ENCODE measurements at regions not wholly inside any gene's neighbourhood (a gene's known extent, or its start where the extent isn't known, plus 50 kb on each side); places are given as distances from the start of the nearest gene placed in this dataset.

DNA sequence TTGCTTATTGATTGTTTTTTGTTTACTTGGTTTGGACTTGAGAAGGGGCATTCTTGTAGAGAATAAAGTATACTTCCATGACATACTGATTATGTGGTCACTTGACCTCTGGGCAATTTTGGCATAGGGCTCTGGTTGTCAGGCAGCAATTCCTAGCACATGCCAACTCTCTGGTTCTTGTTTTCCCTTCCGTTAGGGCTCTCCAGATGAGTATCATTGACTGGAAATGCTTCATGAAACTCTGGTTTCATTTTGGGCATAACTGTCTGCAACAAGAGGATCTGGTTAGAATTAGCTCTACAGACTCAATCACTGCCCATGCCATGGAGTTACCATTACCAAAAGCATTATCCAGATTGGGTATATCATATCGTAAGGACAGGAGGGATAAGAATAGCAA lies 1057.9 kb downstream of the FAT4 start:
- Histone ChIP-seq H3K27ac (ENCODE audit: low read depth in 1 of 2, low read length in 2 of 2) (no peak overlapping the region), H3K36me3 (ENCODE audit: control insufficient read depth in 4 of 4, insufficient read depth in 3 of 4, low read depth in 1 of 4, low read length in 3 of 4) (no peaks in the 10 kb centered on the region)
- 70% methylated on average over 2 of the region's 2 CpGs for WGBS

More for the DNA sequence above, 1057.9 kb downstream of the FAT4 start:
- DNase-seq (ENCODE audit: low spot score): no peak
- TF ChIP-seq RAD21 (IDR thresholded peaks at IDR 0.05): no peak
- no peak for TF ChIP-seq ATF3 (IDR thresholded peaks at IDR 0.05)
- no peak for TF ChIP-seq JUND (IDR thresholded peaks at IDR 0.05)
- no peak for TF ChIP-seq SP1 (IDR thresholded peaks at IDR 0.05)
- no peak for TF ChIP-seq MAX (IDR thresholded peaks at IDR 0.05)
- no peak for TF ChIP-seq HNF4A (conservative IDR thresholded peaks at IDR 0.05)
- TF ChIP-seq HNF4G (IDR thresholded peaks at IDR 0.05): no peak
- TF ChIP-seq RXRA (IDR thresholded peaks at IDR 0.05): no peak
- TF ChIP-seq FOXA1 (IDR thresholded peaks at IDR 0.05): no peak
- TF ChIP-seq EGR1 (IDR thresholded peaks at IDR 0.05; ENCODE audit: low read depth in 2 of 2): no peak
- no peak for TF ChIP-seq FOXA2 (IDR thresholded peaks at IDR 0.05)
- TF ChIP-seq, protein P1, sequence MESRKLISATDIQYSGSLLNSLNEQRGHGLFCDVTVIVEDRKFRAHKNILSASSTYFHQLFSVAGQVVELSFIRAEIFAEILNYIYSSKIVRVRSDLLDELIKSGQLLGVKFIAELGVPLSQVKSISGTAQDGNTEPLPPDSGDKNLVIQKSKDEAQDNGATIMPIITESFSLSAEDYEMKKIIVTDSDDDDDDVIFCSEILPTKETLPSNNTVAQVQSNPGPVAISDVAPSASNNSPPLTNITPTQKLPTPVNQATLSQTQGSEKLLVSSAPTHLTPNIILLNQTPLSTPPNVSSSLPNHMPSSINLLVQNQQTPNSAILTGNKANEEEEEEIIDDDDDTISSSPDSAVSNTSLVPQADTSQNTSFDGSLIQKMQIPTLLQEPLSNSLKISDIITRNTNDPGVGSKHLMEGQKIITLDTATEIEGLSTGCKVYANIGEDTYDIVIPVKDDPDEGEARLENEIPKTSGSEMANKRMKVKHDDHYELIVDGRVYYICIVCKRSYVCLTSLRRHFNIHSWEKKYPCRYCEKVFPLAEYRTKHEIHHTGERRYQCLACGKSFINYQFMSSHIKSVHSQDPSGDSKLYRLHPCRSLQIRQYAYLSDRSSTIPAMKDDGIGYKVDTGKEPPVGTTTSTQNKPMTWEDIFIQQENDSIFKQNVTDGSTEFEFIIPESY (IDR thresholded peaks at IDR 0.05): no peak
- TF ChIP-seq, protein P2, sequence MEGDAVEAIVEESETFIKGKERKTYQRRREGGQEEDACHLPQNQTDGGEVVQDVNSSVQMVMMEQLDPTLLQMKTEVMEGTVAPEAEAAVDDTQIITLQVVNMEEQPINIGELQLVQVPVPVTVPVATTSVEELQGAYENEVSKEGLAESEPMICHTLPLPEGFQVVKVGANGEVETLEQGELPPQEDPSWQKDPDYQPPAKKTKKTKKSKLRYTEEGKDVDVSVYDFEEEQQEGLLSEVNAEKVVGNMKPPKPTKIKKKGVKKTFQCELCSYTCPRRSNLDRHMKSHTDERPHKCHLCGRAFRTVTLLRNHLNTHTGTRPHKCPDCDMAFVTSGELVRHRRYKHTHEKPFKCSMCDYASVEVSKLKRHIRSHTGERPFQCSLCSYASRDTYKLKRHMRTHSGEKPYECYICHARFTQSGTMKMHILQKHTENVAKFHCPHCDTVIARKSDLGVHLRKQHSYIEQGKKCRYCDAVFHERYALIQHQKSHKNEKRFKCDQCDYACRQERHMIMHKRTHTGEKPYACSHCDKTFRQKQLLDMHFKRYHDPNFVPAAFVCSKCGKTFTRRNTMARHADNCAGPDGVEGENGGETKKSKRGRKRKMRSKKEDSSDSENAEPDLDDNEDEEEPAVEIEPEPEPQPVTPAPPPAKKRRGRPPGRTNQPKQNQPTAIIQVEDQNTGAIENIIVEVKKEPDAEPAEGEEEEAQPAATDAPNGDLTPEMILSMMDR (IDR thresholded peaks at IDR 0.05; ENCODE audit: low read depth, low read length, missing input control): no peak
- TF ChIP-seq, protein P3, sequence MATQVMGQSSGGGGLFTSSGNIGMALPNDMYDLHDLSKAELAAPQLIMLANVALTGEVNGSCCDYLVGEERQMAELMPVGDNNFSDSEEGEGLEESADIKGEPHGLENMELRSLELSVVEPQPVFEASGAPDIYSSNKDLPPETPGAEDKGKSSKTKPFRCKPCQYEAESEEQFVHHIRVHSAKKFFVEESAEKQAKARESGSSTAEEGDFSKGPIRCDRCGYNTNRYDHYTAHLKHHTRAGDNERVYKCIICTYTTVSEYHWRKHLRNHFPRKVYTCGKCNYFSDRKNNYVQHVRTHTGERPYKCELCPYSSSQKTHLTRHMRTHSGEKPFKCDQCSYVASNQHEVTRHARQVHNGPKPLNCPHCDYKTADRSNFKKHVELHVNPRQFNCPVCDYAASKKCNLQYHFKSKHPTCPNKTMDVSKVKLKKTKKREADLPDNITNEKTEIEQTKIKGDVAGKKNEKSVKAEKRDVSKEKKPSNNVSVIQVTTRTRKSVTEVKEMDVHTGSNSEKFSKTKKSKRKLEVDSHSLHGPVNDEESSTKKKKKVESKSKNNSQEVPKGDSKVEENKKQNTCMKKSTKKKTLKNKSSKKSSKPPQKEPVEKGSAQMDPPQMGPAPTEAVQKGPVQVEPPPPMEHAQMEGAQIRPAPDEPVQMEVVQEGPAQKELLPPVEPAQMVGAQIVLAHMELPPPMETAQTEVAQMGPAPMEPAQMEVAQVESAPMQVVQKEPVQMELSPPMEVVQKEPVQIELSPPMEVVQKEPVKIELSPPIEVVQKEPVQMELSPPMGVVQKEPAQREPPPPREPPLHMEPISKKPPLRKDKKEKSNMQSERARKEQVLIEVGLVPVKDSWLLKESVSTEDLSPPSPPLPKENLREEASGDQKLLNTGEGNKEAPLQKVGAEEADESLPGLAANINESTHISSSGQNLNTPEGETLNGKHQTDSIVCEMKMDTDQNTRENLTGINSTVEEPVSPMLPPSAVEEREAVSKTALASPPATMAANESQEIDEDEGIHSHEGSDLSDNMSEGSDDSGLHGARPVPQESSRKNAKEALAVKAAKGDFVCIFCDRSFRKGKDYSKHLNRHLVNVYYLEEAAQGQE (IDR thresholded peaks at IDR 0.05): no peak
- no peak for TF ChIP-seq GABPA (IDR thresholded peaks at IDR 0.05 in 1 of 2, conservative IDR thresholded peaks at IDR 0.05 in 1 of 2)
- no peak for TF ChIP-seq TAF1 (conservative IDR thresholded peaks at IDR 0.05)
- TF ChIP-seq YY1 (IDR thresholded peaks at IDR 0.05): no peak
- TF ChIP-seq NR2F2 (IDR thresholded peaks at IDR 0.05): no peak
- Histone ChIP-seq H3K9me3 (ENCODE audit: control insufficient read depth in 4 of 4, low read length in 3 of 4) (no peaks in the 10 kb centered on the region), H3K4me1 (ENCODE audit: control insufficient read depth in 4 of 4, insufficient read depth in 4 of 4, low read length in 3 of 4) (peaks cover 0 to 3% (median 0%) of the 10 kb centered on the region in 4 donors), H3K27me3 (ENCODE audit: control insufficient read depth in 4 of 4, insufficient read depth in 4 of 4, low read length in 3 of 4) (no peaks in the 10 kb centered on the region), H3K9ac (ENCODE audit: low read depth in 1 of 2, low read length in 2 of 2) (no peak overlapping the region), H3K4me3 (ENCODE audit: low read depth in 1 of 3, low read length in 3 of 3) (no peak overlapping the region)
